ENCODE measurements at regions not wholly inside any gene's neighbourhood (a gene's known extent, or its start where the extent isn't known, plus 50 kb on each side); places are given as distances from the start of the nearest gene placed in this dataset.

GRCh38 chr1:88163187-88163586 is 520.9 kb upstream of the PKN2 start:
- TF ChIP-seq, protein P1, sequence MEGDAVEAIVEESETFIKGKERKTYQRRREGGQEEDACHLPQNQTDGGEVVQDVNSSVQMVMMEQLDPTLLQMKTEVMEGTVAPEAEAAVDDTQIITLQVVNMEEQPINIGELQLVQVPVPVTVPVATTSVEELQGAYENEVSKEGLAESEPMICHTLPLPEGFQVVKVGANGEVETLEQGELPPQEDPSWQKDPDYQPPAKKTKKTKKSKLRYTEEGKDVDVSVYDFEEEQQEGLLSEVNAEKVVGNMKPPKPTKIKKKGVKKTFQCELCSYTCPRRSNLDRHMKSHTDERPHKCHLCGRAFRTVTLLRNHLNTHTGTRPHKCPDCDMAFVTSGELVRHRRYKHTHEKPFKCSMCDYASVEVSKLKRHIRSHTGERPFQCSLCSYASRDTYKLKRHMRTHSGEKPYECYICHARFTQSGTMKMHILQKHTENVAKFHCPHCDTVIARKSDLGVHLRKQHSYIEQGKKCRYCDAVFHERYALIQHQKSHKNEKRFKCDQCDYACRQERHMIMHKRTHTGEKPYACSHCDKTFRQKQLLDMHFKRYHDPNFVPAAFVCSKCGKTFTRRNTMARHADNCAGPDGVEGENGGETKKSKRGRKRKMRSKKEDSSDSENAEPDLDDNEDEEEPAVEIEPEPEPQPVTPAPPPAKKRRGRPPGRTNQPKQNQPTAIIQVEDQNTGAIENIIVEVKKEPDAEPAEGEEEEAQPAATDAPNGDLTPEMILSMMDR (IDR thresholded peaks at IDR 0.05), result no peak
- TF ChIP-seq POLR2A (IDR thresholded peaks at IDR 0.05), result no peak
